Transverse colon (tissue), 4 donors: ENCODE measurements at regions not wholly inside any gene's neighbourhood (a gene's known extent, or its start where the extent isn't known, plus 50 kb on each side); places are given as distances from the start of the nearest gene placed in this dataset.

Experiments used
- DNase-seq: peaks from one replicate; pipeline ENCODE4 v3.0.0-alpha.2; 2019
- H3K27ac ChIP-seq, 4 donors: fragments of 200-600 bp; sonication (generic); 2 replicates each; pipeline ENCODE4 v1.5.1; 2016 to 2018; ENCODE audit warnings: inconsistent platforms in 4 of 4
- H3K27me3 ChIP-seq: fragments of 200-600 bp; sonication (generic); 2 replicates; pipeline ENCODE4 v1.5.1; 2017; ENCODE audit warnings: inconsistent platforms
- H3K36me3 ChIP-seq, 4 donors: fragments of 200-600 bp; sonication (generic); 2 replicates each; pipeline ENCODE4 v1.5.1; 2017 to 2019; ENCODE audit warnings: inconsistent platforms in 4 of 4
- H3K4me1 ChIP-seq, 4 donors: fragments of 200-600 bp; sonication (generic); 2 replicates each; pipeline ENCODE4 v1.5.1; 2017 to 2020; ENCODE audit warnings: inconsistent platforms in 4 of 4
- H3K4me3 ChIP-seq, 4 donors: fragments of 200-600 bp; sonication (generic); 1 replicate in 1 of 4; 2 replicates in 3 of 4; pipeline versions ENCODE4 v1.5.1 to v1.6.1; 2017 to 2019; ENCODE audit warnings: inconsistent platforms in 4 of 4
- H3K9me3 ChIP-seq, 2 donors: fragments of 200-600 bp; sonication (generic); 2 replicates each; pipeline ENCODE4 v1.5.1; 2017 to 2019; ENCODE audit warnings: inconsistent platforms in 2 of 2
- EP300 ChIP-seq: sonication (generic); formaldehyde crosslinking; IDR thresholded peaks from one replicate; pipeline ENCODE4 v1.6.1; 2017; ENCODE audit warnings: antibody characterized with exemption, low read depth
- POLR2A ChIP-seq: fragments of 450-650 bp; IDR thresholded peaks from one replicate; pipeline ENCODE4 v1.6.1; 2016; ENCODE audit warnings: antibody characterized with exemption, mild to moderate bottlenecking, moderate library complexity
- POLR2AphosphoS5 ChIP-seq, 3 donors: sonication (generic); formaldehyde crosslinking; IDR thresholded peaks; one replicate each; pipeline ENCODE4 v1.6.1; 2016; ENCODE audit warnings: antibody characterized with exemption in 3 of 3
- WGBS, 2 donors: methylation state at CpG; one replicate each; pipeline ENCODE4 v1.1.5; 2018; ENCODE audit warnings: low coverage in 1 of 2; 5-methylcytosine and 5-hydroxymethylcytosine counted together
- in situ Hi-C, 4 donors: fragments of 200-750 bp; cut with MboI; loops; one replicate each; pipeline versions ENCODE4 v1.15.0 to v1.15.1; 2017; ENCODE audit warnings: low sequenced_read_pairs in 3 of 4, low pct_ligation_motif_present in 1 of 4, low pct_unique_long_range_greater_than_20kb in 1 of 4
- intact Hi-C: fragments of 100-400 bp; cut with DNase I; formaldehyde crosslinking; loops from one replicate; pipeline ENCODE4 v1.15.1; 2023; ENCODE audit warnings: low total_unique reads
- TF ChIP-seq, protein P1 (sequence below), 5 experiments: fragments of 200-600 bp in 3 of 5; fragments of 450-650 bp in 2 of 5; sonication (generic) in 3 of 5; IDR thresholded peaks; 1 replicate in 2 of 5; 2 replicates in 3 of 5; pipeline ENCODE4 v1.5.1; 2016 to 2017; ENCODE audit warnings: antibody characterized with exemption in 5 of 5, inconsistent platforms in 3 of 5, mild to moderate bottlenecking in 2 of 5, moderate library complexity in 1 of 5

DNA sequence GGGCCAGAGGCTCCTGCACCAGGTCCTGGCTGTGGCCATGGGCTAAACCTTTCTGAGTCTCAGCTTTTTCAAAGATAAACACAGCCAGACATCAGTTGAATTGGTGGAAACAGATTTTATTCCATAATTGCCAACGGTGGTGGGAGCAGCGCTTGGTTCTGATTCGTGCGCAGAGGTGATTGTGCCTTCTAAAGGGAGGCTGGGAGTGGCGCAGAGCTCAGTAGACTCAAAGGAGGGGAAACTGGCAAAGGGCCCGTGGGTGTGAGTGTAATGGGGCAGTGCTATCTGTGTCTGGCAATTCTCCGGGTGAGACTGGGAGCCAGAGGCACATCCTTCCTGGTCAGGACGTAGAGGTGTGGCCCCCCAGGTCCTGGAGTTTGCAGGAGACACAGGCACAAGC lies 169.4 kb upstream of the PPP1R26 start:
- intact Hi-C loops (no loop called here), in situ Hi-C loops (no loop called here)
- Histone ChIP-seq H3K4me3 (no peak overlapping the region), H3K27me3 (peaks cover 24% of the 10 kb centered on the region), H3K4me1 (no peaks in the 10 kb centered on the region), H3K36me3 (no peaks in the 10 kb centered on the region), H3K27ac (no peak overlapping the region), H3K9me3 (peaks cover 0 to 4% of the 10 kb centered on the region in 2 donors)
- no peak for DNase-seq
- TF ChIP-seq, protein P1, sequence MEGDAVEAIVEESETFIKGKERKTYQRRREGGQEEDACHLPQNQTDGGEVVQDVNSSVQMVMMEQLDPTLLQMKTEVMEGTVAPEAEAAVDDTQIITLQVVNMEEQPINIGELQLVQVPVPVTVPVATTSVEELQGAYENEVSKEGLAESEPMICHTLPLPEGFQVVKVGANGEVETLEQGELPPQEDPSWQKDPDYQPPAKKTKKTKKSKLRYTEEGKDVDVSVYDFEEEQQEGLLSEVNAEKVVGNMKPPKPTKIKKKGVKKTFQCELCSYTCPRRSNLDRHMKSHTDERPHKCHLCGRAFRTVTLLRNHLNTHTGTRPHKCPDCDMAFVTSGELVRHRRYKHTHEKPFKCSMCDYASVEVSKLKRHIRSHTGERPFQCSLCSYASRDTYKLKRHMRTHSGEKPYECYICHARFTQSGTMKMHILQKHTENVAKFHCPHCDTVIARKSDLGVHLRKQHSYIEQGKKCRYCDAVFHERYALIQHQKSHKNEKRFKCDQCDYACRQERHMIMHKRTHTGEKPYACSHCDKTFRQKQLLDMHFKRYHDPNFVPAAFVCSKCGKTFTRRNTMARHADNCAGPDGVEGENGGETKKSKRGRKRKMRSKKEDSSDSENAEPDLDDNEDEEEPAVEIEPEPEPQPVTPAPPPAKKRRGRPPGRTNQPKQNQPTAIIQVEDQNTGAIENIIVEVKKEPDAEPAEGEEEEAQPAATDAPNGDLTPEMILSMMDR (IDR thresholded peaks at IDR 0.05), result no peak
- TF ChIP-seq EP300 (no peak), POLR2A (no peak), POLR2AphosphoS5 (IDR thresholded peaks at IDR 0.05) (no peak)
- WGBS, 2 donors, result 32 to 58% methylated on average over 5 to 8 of the region's 8 CpGs

DNA sequence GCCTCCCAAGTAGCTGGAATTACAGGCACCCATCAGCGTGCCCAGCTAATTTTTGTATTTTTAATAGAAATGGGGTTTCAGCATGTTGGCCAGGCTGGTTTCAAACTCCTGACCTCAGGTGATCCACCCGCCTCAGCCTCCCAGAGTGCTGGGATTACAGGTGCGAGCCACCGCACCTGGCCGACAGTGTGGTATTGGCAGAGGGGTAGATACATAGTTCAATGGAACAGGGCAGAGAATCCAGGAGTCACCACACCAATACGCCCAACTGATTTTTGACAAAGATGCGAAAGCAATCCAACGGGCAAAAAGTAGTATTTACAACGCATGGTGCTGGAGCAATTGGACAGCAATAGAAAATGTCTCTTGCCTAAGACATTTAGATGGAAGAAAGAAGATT lies 164.0 kb upstream of the PPP1R26 start:
- H3K27ac ChIP-seq, result no peak overlapping the region
- peaks cover 7% of the 10 kb centered on the region for H3K27me3 ChIP-seq
- TF ChIP-seq, protein P1 (IDR thresholded peaks at IDR 0.05), result no peak
- TF ChIP-seq POLR2A, result no peak
- TF ChIP-seq POLR2AphosphoS5 (IDR thresholded peaks at IDR 0.05), result no peak
- no peak for TF ChIP-seq EP300
- peaks cover 0 to 4% of the 10 kb centered on the region in 2 donors for H3K9me3 ChIP-seq
- H3K4me1 ChIP-seq, result no peaks in the 10 kb centered on the region
- in situ Hi-C loops, result no loop called here
- intact Hi-C loops, result no loop called here
- WGBS, 2 donors, result 81 to 92% methylated on average over 4 to 9 of the region's 9 CpGs
- no peaks in the 10 kb centered on the region for H3K36me3 ChIP-seq
- DNase-seq, result no peak
- no peak overlapping the region for H3K4me3 ChIP-seq

DNA sequence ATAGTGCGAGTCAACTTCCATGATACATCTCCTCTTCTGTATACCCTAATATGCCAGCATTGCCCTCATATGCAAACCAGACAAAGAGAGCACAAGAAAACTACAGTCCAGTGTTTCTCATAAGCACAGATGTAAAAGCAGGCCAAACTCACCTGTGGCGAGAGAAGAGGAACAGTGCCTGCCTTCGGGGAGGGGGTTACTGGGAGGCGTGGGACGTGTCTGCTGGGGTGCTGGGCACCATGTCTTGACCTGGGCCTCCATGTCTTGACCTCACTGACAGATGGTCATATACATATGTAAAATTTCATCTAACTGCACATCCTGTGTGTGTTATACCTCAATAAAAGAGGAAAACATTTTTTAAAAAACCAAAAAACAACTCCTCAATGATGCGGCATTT lies 159.3 kb upstream of the PPP1R26 start:
- TF ChIP-seq, protein P1 (IDR thresholded peaks at IDR 0.05), result no peak
- TF ChIP-seq EP300, result no peak
- no peak for TF ChIP-seq POLR2A
- intact Hi-C loops, result no loop called here
- no peak for DNase-seq

DNA sequence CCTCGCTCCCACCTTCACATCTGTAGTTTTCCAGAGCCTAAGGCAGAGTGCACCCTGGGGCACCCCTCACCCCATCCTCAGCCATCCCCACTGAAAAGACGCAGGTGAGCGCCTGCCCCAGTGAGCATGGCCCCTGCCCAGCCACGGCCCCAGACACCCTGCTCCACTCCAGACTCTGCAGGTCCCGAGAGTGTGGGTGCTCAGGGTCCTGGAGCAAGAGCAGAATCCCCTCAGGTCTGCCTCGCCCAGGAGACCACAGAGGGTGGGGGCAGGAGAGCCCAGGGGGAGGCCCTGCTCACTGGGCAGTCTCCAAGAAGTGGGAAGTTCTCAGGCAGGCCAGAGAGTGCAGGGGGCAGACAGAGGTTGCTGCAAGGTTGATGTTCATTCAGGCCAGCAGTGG lies 158.6 kb upstream of the PPP1R26 start:
- DNase-seq, result no peak
- in situ Hi-C loops (no loop called here), intact Hi-C loops (no loop called here)
- H3K9me3 ChIP-seq, result no peaks in the 10 kb centered on the region
- no peak overlapping the region for H3K27ac ChIP-seq
- H3K4me1 ChIP-seq, result no peaks in the 10 kb centered on the region
- no peaks in the 10 kb centered on the region for H3K36me3 ChIP-seq
- peaks cover 13% of the 10 kb centered on the region for H3K27me3 ChIP-seq
- no peak overlapping the region for H3K4me3 ChIP-seq
- TF ChIP-seq, protein P1 (IDR thresholded peaks at IDR 0.05), result no peak
- TF ChIP-seq EP300 (no peak), POLR2A (no peak), POLR2AphosphoS5 (IDR thresholded peaks at IDR 0.05) (no peak)
- WGBS, 2 donors, result 76% methylated on average over 6 of the region's 6 CpGs; no CpG with 5 or more reads in 1 of the 2 donors

More for the DNA sequence above, 159.3 kb upstream of the PPP1R26 start:
- no peaks in the 10 kb centered on the region for H3K4me1 ChIP-seq
- no peaks in the 10 kb centered on the region for H3K36me3 ChIP-seq
- WGBS, 2 donors, result 81 to 98% methylated on average over 3 to 6 of the region's 6 CpGs
- no peaks in the 10 kb centered on the region for H3K9me3 ChIP-seq
- H3K27ac ChIP-seq, result no peak overlapping the region
- H3K4me3 ChIP-seq, result no peak overlapping the region
- H3K27me3 ChIP-seq, result peaks cover 13% of the 10 kb centered on the region
- in situ Hi-C loops, result no loop called here
